CD4-positive, alpha-beta T cell treated with Interleukin-12 subunit alpha and Interleukin-12 subunit beta, for 1 hour (primary cell): ENCODE measurements at regions not wholly inside any gene's neighbourhood (a gene's known extent, or its start where the extent isn't known, plus 50 kb on each side); places are given as distances from the start of the nearest gene placed in this dataset.
"Not testable (repeated sequence)": the region's sequence is repeated elsewhere in the genome, so short reads cannot be mapped to it uniquely, and the experiment has no call there.

Source experiments
- DNase-seq: peaks from one replicate; pipeline ENCODE4 v3.0.0-alpha.2; 2020

GRCh38 chr6:154923199-154923869 lies 71.8 kb upstream of the TIAM2 start:
- DNase-seq: no peak

GRCh38 chr6:154925130-154925529 lies 70.0 kb upstream of the TIAM2 start:
- no peak for DNase-seq

GRCh38 chr6:154926366-154926765 lies 68.7 kb upstream of the TIAM2 start:
- no peak for DNase-seq

GRCh38 chr6:154928325-154928922 lies 66.7 kb upstream of the TIAM2 start:
- DNase-seq: peak; percentile 69

- DNase-seq: no peak
Observed at GRCh38 chr6:154930451-154930851, 64.7 kb upstream of the TIAM2 start.

GRCh38 chr6:154931711-154932424 lies 63.2 kb upstream of the TIAM2 start:
- no peak for DNase-seq

- no peak for DNase-seq
Observed at GRCh38 chr6:154932515-154933027, 62.5 kb upstream of the TIAM2 start.

- no peak for DNase-seq
Observed at GRCh38 chr6:154933181-154933827, 61.8 kb upstream of the TIAM2 start.

GRCh38 chr6:154937306-154938220 lies 57.6 kb upstream of the TIAM2 start:
- DNase-seq: no peak

GRCh38 chr6:154938221-154938580 lies 56.9 kb upstream of the TIAM2 start:
- no peak for DNase-seq

- not testable (repeated sequence) for DNase-seq
Observed at GRCh38 chr6:154938727-154939285, 56.3 kb upstream of the TIAM2 start.

- no peak for DNase-seq
Observed at GRCh38 chr6:154942770-154943169, 52.3 kb upstream of the TIAM2 start.

- no peak for DNase-seq
Observed at GRCh38 chr6:154945271-154945890, 49.7 kb upstream of the TIAM2 start.
